GM18867 (cell line): ENCODE measurements at regions not wholly inside any gene's neighbourhood (a gene's known extent, or its start where the extent isn't known, plus 50 kb on each side); places are given as distances from the start of the nearest gene placed in this dataset.

ENCODE experiments used
- ATAC-seq: cut with Tn5 transposase; IDR thresholded peaks from one replicate; pipeline ENCODE4 v1.9.1; 2021; ENCODE audit warnings: mild to moderate bottlenecking, moderate library complexity; ENCODE audit not compliant: unreplicated experiment

- no peak for ATAC-seq
Measured at GRCh38 chr13:57437587-57437986, 194.0 kb upstream of the PCDH17 start.

GRCh38 chr13:57438072-57438471, 193.5 kb upstream of the PCDH17 start:
- no peak for ATAC-seq

GRCh38 chr13:57443494-57443893, 188.1 kb upstream of the PCDH17 start:
- no peak for ATAC-seq

GRCh38 chr13:57450356-57450755, 181.2 kb upstream of the PCDH17 start:
- no peak for ATAC-seq

GRCh38 chr13:57452228-57452627, 179.3 kb upstream of the PCDH17 start:
- no peak for ATAC-seq

GRCh38 chr13:57470491-57470890, 161.1 kb upstream of the PCDH17 start:
- ATAC-seq, result no peak

GRCh38 chr13:57491318-57491717, 140.2 kb upstream of the PCDH17 start:
- ATAC-seq, result no peak

GRCh38 chr13:57507752-57508463, 123.6 kb upstream of the PCDH17 start:
- ATAC-seq, result no peak

- no peak for ATAC-seq
Measured at GRCh38 chr13:57511603-57512002, 119.9 kb upstream of the PCDH17 start.

GRCh38 chr13:57527114-57527735, 104.3 kb upstream of the PCDH17 start:
- no peak for ATAC-seq

GRCh38 chr13:57531256-57531655, 100.3 kb upstream of the PCDH17 start:
- no peak for ATAC-seq

- no peak for ATAC-seq
Measured at GRCh38 chr13:57546942-57547341, 84.6 kb upstream of the PCDH17 start.

GRCh38 chr13:57552437-57552836, 79.1 kb upstream of the PCDH17 start:
- no peak for ATAC-seq

GRCh38 chr13:57553932-57554331, 77.6 kb upstream of the PCDH17 start:
- no peak for ATAC-seq

GRCh38 chr13:57558051-57558467, 73.5 kb upstream of the PCDH17 start:
- no peak for ATAC-seq

- no peak for ATAC-seq
Measured at GRCh38 chr13:57568865-57569264, 62.7 kb upstream of the PCDH17 start.

GRCh38 chr13:57569986-57570385, 61.6 kb upstream of the PCDH17 start:
- no peak for ATAC-seq
